Fibroblast of pulmonary artery (primary cell): ENCODE measurements at regions not wholly inside any gene's neighbourhood (a gene's known extent, or its start where the extent isn't known, plus 50 kb on each side); places are given as distances from the start of the nearest gene placed in this dataset.
"Not testable (repeated sequence)": the region's sequence is repeated elsewhere in the genome, so short reads cannot be mapped to it uniquely, and the experiment has no call there.

Source experiments
- DNase-seq: peaks from one replicate; pipeline ENCODE4 v3.0.0-alpha.2; 2010; ENCODE audit warnings: low read depth
- H3K4me3 ChIP-seq: replicated peaks from 2 replicates; pipeline ENCODE4 v1.5.1; 2011; ENCODE audit warnings: low read depth, mild to moderate bottlenecking, control low read depth, low read length, moderate library complexity
- CTCF ChIP-seq: IDR thresholded peaks from 2 replicates; pipeline ENCODE4 v1.5.1; 2011; ENCODE audit warnings: mild to moderate bottlenecking, control low read depth, low read length, inconsistent platforms; ENCODE audit errors: missing control alignments

GRCh38 chr4:141352331-141352730 is 131.6 kb downstream of the ZNF330 start:
- no peak overlapping the region for H3K4me3 ChIP-seq
- peak; percentile 9 for DNase-seq
- TF ChIP-seq CTCF = no peak

DNA sequence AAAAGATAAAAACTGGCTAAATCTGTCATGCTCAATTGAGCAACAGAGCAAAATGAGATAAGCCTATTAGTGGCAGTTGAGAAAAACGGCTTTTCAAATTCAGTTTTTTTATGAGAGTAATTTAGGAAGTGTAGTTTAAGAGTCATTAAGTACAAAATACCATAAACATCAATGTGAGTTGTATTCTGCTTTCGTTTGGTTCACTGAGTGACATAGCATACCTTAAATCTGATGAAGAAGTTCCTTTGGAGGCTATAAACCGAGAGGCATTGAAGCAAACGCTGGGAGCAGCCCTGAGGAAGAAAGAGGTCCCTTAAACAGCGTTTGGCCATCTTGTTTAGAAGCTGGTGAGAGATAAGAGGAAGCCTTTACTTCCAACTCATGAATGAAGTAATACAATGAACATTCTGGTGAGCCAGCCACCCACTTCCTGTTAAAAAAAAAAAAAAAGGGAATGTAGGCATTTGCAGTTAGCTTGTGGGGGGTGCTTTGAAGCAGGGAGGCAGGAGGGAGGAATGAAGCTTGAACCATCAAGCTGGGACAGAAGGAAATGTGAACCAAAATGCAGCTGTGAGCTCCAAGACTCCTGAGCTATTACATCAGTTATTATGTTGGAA is 132.3 kb downstream of the ZNF330 start:
- no peak for TF ChIP-seq CTCF
- DNase-seq = peak; percentile 93
- peak overlapping the region; percentile 32 for H3K4me3 ChIP-seq

DNA sequence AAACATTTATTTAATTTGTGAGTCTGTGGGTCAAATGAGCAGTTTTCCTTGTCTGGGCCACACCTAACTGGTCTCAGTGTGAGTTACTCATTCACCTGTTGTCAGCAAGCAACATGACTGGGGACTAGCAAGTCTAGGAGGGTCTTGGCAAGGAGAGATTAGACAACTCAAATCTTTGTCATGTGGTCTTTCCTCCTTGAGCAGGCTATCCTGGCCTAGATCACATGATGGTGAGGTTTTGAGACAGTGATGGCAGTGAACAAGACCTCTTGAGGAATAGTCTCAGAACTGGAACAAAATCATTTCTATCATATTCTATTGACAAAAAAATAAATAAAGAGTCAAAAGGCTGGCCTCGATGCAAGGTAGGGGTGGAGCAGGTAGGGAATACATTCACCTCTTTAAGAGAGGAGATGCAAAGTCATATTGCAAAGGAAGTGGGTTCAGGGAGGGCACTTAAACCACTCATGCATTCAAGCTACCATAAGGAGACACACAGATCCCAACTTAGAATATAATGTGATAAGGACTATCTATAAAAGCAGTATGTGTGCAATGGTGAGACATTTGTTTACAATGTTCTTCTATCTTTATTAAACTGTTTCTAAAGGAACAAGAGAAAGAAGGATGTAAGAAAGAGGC is 135.7 kb downstream of the ZNF330 start:
- no peak overlapping the region for H3K4me3 ChIP-seq
- no peak for TF ChIP-seq CTCF
- DNase-seq = no peak

GRCh38 chr4:141356963-141357335 is 136.3 kb downstream of the ZNF330 start:
- no peak for TF ChIP-seq CTCF
- H3K4me3 ChIP-seq = no peak overlapping the region
- DNase-seq = no peak

DNA sequence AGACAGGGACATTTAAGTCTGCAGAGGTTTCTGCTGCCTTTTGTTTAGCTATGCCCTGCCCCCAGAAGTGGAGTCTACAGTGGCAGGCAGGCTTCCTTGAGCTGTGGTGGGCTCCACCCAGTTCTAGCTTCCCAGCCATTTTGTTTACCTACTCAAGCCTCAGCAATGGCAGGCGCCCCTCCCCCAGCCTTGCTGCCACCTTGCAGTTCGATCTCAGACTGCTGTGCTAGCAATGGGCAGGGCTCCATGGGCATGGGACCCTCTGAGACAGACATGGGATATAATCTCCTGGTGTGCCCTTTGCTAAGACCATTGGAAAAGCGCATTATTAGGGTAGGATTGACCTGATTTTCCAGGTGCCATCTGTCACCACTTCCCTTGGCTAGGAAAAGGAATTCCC is 147.5 kb downstream of the ZNF330 start:
- not testable (repeated sequence) for H3K4me3 ChIP-seq, DNase-seq

DNA sequence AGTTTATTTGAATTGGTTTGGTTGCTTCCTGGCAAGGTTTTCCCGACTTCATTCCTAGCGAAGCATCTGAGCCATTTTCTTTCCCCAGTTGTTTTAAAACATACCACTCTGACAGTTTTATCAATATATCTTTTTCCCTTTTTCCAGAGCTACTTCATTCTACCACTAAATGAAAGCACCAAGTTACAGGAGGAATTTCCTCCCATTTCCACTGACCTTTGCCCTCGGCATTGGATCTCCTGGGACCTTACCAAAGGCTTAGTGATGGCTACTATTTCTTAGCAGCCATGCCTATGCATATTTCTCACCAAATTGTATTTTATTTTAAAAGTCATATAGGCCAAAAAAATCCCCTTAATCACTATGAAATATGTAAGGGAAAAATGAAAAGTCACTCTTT is 150.5 kb downstream of the ZNF330 start:
- no peak for DNase-seq

DNA sequence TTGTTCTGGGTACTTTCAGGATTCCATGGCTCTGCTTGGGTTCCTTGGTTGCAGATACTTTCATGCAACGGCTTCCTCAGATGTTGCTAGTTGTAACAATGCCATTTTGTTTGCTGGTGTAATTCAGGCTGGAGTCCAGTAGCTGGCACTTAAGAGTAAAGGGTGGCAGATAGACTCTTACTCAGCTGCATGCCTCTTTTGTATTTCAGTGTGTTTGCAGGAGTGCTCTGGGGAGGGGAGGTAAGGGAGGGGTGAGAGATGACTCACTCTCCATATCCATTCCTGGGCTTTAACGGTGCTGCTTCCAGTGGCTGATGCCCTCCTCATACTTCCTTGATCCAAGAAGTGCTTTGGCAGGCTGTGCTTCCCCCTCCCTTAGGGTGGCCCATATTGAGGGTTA is 155.2 kb downstream of the ZNF330 start:
- peak; percentile 67 for TF ChIP-seq CTCF
- H3K4me3 ChIP-seq = no peak overlapping the region
- peak; percentile 90 for DNase-seq

More for the DNA sequence above, 150.5 kb downstream of the ZNF330 start:
- no peak for TF ChIP-seq CTCF
- no peak overlapping the region for H3K4me3 ChIP-seq
